ENCODE measurements at regions not wholly inside any gene's neighbourhood (a gene's known extent, or its start where the extent isn't known, plus 50 kb on each side); places are given as distances from the start of the nearest gene placed in this dataset.

GRCh38 chr7:19405541-19405940 lies 260.3 kb upstream of the FERD3L start:
- Histone ChIP-seq H4K5ac (ENCODE audit: low read depth, low read length) (no peak overlapping the region), H3K4me2 (ENCODE audit: low read depth, low read length) (no peak overlapping the region; the same call in 1 of the 2 replicates), H4K8ac (ENCODE audit: low read depth in 2 of 2, low read length in 2 of 2) (peak overlapping the region in 1 of 2 experiments; percentile 44; a peak in 2 of 4 replicates), H3K18ac (ENCODE audit: low read depth, low read length) (no peak overlapping the region), H2BK120ac (ENCODE audit: low read depth, low read length) (peak overlapping the region; percentile 57), H3K36me3 (ENCODE audit: control insufficient read depth, insufficient read depth, low read length) (no peaks in the 10 kb centered on the region), H2AK9ac (replicated peaks; ENCODE audit: low read depth, low read length, poor library complexity) (no peak overlapping the region), H3K4ac (ENCODE audit: low read depth, low read length) (peak overlapping the region; percentile 16; the same call in 1 of the 2 replicates), H2BK20ac (ENCODE audit: low read depth, low read length) (0 out of 2 replicates have a peak overlapping the region, but pooled peaks have one; percentile 6), H3K56ac (ENCODE audit: extremely low read depth, insufficient read depth, low read length) (no peak overlapping the region; the same call in 1 of the 2 replicates), H3K4me1 (ENCODE audit: control insufficient read depth, insufficient read depth, low read length) (no peaks in the 10 kb centered on the region; the same call in 1 of the 2 replicates), H2BK5ac (ENCODE audit: low read depth, low read length, poor library complexity, severe bottlenecking) (peak overlapping the region; percentile 65), H3K14ac (replicated peaks; ENCODE audit: low read depth, low read length) (no peak overlapping the region), H4K20me1 (ENCODE audit: insufficient read depth, low read length) (no peaks in the 10 kb centered on the region), H2BK15ac (ENCODE audit: low read depth, low read length) (no peak overlapping the region), H3K23ac (ENCODE audit: low read depth, low read length) (no peak overlapping the region), H3K9me3 (ENCODE audit: control insufficient read depth, insufficient read depth, low read length) (no peaks in the 10 kb centered on the region), H4K91ac (ENCODE audit: insufficient read depth, low read depth, low read length) (no peak overlapping the region; the same call in 1 of the 2 replicates), H3K9ac (ENCODE audit: low read depth, low read length) (no peak overlapping the region), H3K4me3 (ENCODE audit: insufficient read depth, low read depth, low read length) (no peak overlapping the region), H2AK5ac (ENCODE audit: low read depth, low read length) (no peak overlapping the region), H3K27me3 (ENCODE audit: control insufficient read depth, insufficient read depth, low read length) (no peaks in the 10 kb centered on the region), H3K9me1 (ENCODE audit: insufficient read depth, low read length) (no peaks in the 10 kb centered on the region), H2AFZ (replicated peaks; ENCODE audit: low read length, poor library complexity) (no peak overlapping the region), H3K27ac (ENCODE audit: insufficient read depth, low read length) (peak overlapping the region; percentile 65; the same call in 1 of the 2 replicates), H3K79me1 (ENCODE audit: low read depth in 1 of 2, low read length in 2 of 2) (no peaks in the 10 kb centered on the region)
- ChIA-PET POLR2A (ENCODE audit: unreplicated experiment) (no interaction called here), CTCF (interaction anchor here (1.4 kb wide), 2 partner anchors 277 to 283 kb away, joined by 4 read pairs; no protein-coding TSS in a partner anchor)
- TF ChIP-seq BHLHE40 (IDR thresholded peaks at IDR 0.05; ENCODE audit: low read depth, low read length), result no peak
- TF ChIP-seq FOS (IDR thresholded peaks at IDR 0.05; ENCODE audit: low read depth, low read length), result no peak
- TF ChIP-seq RAD21 (IDR thresholded peaks at IDR 0.05; ENCODE audit: low read length), result no peak
- peak; percentile 97 for TF ChIP-seq CEBPB (IDR thresholded peaks at IDR 0.05; ENCODE audit: low read depth, low read length)
- no peak for TF ChIP-seq CTCF (conservative IDR thresholded peaks at IDR 0.05; ENCODE audit: low read depth, low read length)
- ATAC-seq (ENCODE audit: low read depth), result peak; percentile 46
- dilution Hi-C loops (cut with HindIII; ENCODE audit: low sequenced_read_pairs, unreplicated experiment) (no loop called here), in situ Hi-C loops (cut with MboI; ENCODE audit: low sequenced_read_pairs) (no loop called here), intact Hi-C loops (cut with micrococcal nuclease) (no loop called here)
- WGBS, 2 experiments (ENCODE audit: extremely low coverage in 2 of 2, insufficient read length in 1 of 2), result no CpG with 5 or more reads among the region's 2 CpGs
- no TSS peak for BruUV-seq (replicated peaks)
- peak; percentile 78 for DNase-seq
